IMR-90 (cell line): ENCODE measurements at regions not wholly inside any gene's neighbourhood (a gene's known extent, or its start where the extent isn't known, plus 50 kb on each side); places are given as distances from the start of the nearest gene placed in this dataset.

ENCODE experiments used
- ATAC-seq: fragments of 200-7000 bp; cut with Tn5 transposase; 2 replicates; pipeline ENCODE4 v1.9.1; 2020; ENCODE audit warnings: low read depth, mild to moderate bottlenecking, moderate library complexity
- BruUV-seq: library from RNA; stranded (reverse); fragments of 400-500 nt; replicated peaks from 2 replicates; lab custom pipeline; 2021; lab: Mats Ljungman, UMichigan
- CTCF ChIA-PET: fragments of 300-600 bp; formaldehyde crosslinking; extraction: SDS; loops from one replicate; lab custom pipeline; 2021; ENCODE audit warnings: antibody characterized with exemption; lab: Yijun Ruan, JAX
- POLR2A ChIA-PET: fragments of 300-600 bp; sonication (Branson Sonifier 250); formaldehyde crosslinking; loops from one replicate; lab custom pipeline; 2022; ENCODE audit warnings: antibody characterized with exemption; ENCODE audit not compliant: unreplicated experiment; lab: Charles Lee
- DNase-seq: peaks from one replicate; pipeline ENCODE4 v3.0.0; 2013
- H2AFZ ChIP-seq: replicated peaks from 2 replicates; pipeline ENCODE3; 2013; ENCODE audit warnings: low read length, mild to moderate bottlenecking; ENCODE audit not compliant: poor library complexity
- H2AK5ac ChIP-seq: 2 replicates; pipeline ENCODE4 v1.6.1; 2013; ENCODE audit warnings: low read depth, low read length, inconsistent platforms
- H2AK9ac ChIP-seq: replicated peaks from 2 replicates; pipeline ENCODE3; 2013; ENCODE audit warnings: mild to moderate bottlenecking, low read depth, low read length, moderate library complexity; ENCODE audit not compliant: poor library complexity
- H2BK120ac ChIP-seq: 2 replicates; pipeline ENCODE4 v1.6.1; 2013; ENCODE audit warnings: low read depth, low read length, inconsistent platforms
- H2BK15ac ChIP-seq: 3 replicates; pipeline ENCODE4 v1.6.1; 2013; ENCODE audit warnings: low read depth, low read length, inconsistent platforms
- H2BK20ac ChIP-seq: 2 replicates; pipeline ENCODE4 v1.6.1; 2013; ENCODE audit warnings: low read depth, mild to moderate bottlenecking, inconsistent platforms, low read length, moderate library complexity
- H2BK5ac ChIP-seq: 2 replicates; pipeline ENCODE4 v1.6.1; 2013; ENCODE audit warnings: mild to moderate bottlenecking, low read depth, low read length, inconsistent platforms; ENCODE audit not compliant: poor library complexity, severe bottlenecking
- H3K14ac ChIP-seq: replicated peaks from 2 replicates; pipeline ENCODE4 v1.6.1; 2013; ENCODE audit warnings: low read depth, low read length, inconsistent platforms
- H3K18ac ChIP-seq: 2 replicates; pipeline ENCODE4 v1.6.1; 2013; ENCODE audit warnings: low read depth, low read length, control low read depth
- H3K23ac ChIP-seq: 2 replicates; pipeline ENCODE4 v1.6.1; 2013; ENCODE audit warnings: low read depth, low read length, inconsistent platforms
- H3K27ac ChIP-seq: 2 replicates; pipeline ENCODE4 v1.5.1; 2013; ENCODE audit warnings: mild to moderate bottlenecking, control low read depth, low read length; ENCODE audit not compliant: insufficient read depth
- H3K27me3 ChIP-seq: 2 replicates; pipeline ENCODE4 v1.6.1; 2013; ENCODE audit warnings: low read length; ENCODE audit not compliant: control insufficient read depth, insufficient read depth
- H3K36me3 ChIP-seq: 2 replicates; pipeline ENCODE4 v1.6.1; 2013; ENCODE audit warnings: low read length, mixed read lengths; ENCODE audit not compliant: control insufficient read depth, insufficient read depth
- H3K4ac ChIP-seq: 2 replicates; pipeline ENCODE4 v1.6.1; 2013; ENCODE audit warnings: low read depth, low read length, inconsistent platforms
- H3K4me1 ChIP-seq: 2 replicates; pipeline ENCODE4 v1.6.1; 2013; ENCODE audit warnings: low read length, mixed read lengths; ENCODE audit not compliant: control insufficient read depth, insufficient read depth
- H3K4me2 ChIP-seq: 2 replicates; pipeline ENCODE4 v1.6.1; 2013; ENCODE audit warnings: low read depth, mild to moderate bottlenecking, control low read depth, low read length, moderate library complexity
- H3K4me3 ChIP-seq: 2 replicates; pipeline ENCODE4 v1.5.1; 2013; ENCODE audit warnings: low read depth, mild to moderate bottlenecking, control low read depth, low read length, moderate library complexity; ENCODE audit not compliant: insufficient read depth
- H3K56ac ChIP-seq: 2 replicates; pipeline ENCODE4 v1.6.1; 2013; ENCODE audit warnings: low read length, inconsistent platforms; ENCODE audit not compliant: insufficient read depth; ENCODE audit errors: extremely low read depth
- H3K79me1 ChIP-seq, 2 experiments: 2 replicates each; pipeline ENCODE4 v1.6.1; 2013; ENCODE audit warnings: low read length in 2 of 2, inconsistent platforms in 1 of 2, low read depth in 1 of 2
- H3K9ac ChIP-seq: 2 replicates; pipeline ENCODE4 v1.6.1; 2013; ENCODE audit warnings: low read depth, low read length, control low read depth
- H3K9me1 ChIP-seq: 2 replicates; pipeline ENCODE4 v1.6.1; 2013; ENCODE audit warnings: low read length, inconsistent platforms; ENCODE audit not compliant: insufficient read depth
- H3K9me3 ChIP-seq: 2 replicates; pipeline ENCODE4 v1.6.1; 2013; ENCODE audit warnings: low read length; ENCODE audit not compliant: control insufficient read depth, insufficient read depth
- H4K20me1 ChIP-seq: 2 replicates; pipeline ENCODE4 v1.6.1; 2013; ENCODE audit warnings: low read length, inconsistent platforms; ENCODE audit not compliant: insufficient read depth
- H4K5ac ChIP-seq: 2 replicates; pipeline ENCODE4 v1.6.1; 2013; ENCODE audit warnings: mild to moderate bottlenecking, low read depth, low read length, control low read depth
- H4K8ac ChIP-seq, 2 experiments: 2 replicates each; pipeline ENCODE4 v1.6.1; 2013; ENCODE audit warnings: low read depth in 2 of 2, low read length in 2 of 2, control low read depth in 1 of 2, inconsistent platforms in 1 of 2
- H4K91ac ChIP-seq: 2 replicates; pipeline ENCODE4 v1.6.1; 2013; ENCODE audit warnings: low read depth, low read length, inconsistent platforms; ENCODE audit not compliant: insufficient read depth
- POLR2A ChIP-seq: IDR thresholded peaks from 2 replicates; pipeline ENCODE4 v1.6.1; 2012; ENCODE audit warnings: mild to moderate bottlenecking, low read depth, low read length
- RAD21 ChIP-seq: IDR thresholded peaks from 2 replicates; pipeline ENCODE4 v1.6.1; 2012; ENCODE audit warnings: low read length, improper control_type of control experiment
- WGBS, 2 experiments: methylation state at CpG; one replicate each; pipeline versions ENCODE4 v1.1.5 to v1.1.7; 2013; ENCODE audit warnings: missing lambda C conversion rate in 2 of 2; ENCODE audit not compliant: insufficient read length in 1 of 2; ENCODE audit errors: extremely low coverage in 2 of 2; 5-methylcytosine and 5-hydroxymethylcytosine counted together
- dilution Hi-C: fragments of 300-500 bp; cut with HindIII; formaldehyde crosslinking; loops from one replicate; pipeline ENCODE4 v1.14.3; 2018; ENCODE audit warnings: low sequenced_read_pairs; ENCODE audit not compliant: unreplicated experiment
- in situ Hi-C: fragments of 300-500 bp; cut with MboI; formaldehyde crosslinking; loops from 3 replicates; pipeline ENCODE4 v1.14.3; 2019; ENCODE audit warnings: low sequenced_read_pairs, inconsistent platforms, mixed read lengths
- intact Hi-C: fragments of 100-400 bp; cut with micrococcal nuclease; formaldehyde crosslinking; loops from 2 replicates; pipeline ENCODE4 v1.10.0; 2022
- TF ChIP-seq, protein P1 (sequence below): fragments of 150-350 bp; IDR thresholded peaks from 2 replicates; pipeline ENCODE4 v1.6.1; 2016; ENCODE audit warnings: low read depth, mild to moderate bottlenecking, low read length, moderate library complexity, borderline replicate concordance

DNA sequence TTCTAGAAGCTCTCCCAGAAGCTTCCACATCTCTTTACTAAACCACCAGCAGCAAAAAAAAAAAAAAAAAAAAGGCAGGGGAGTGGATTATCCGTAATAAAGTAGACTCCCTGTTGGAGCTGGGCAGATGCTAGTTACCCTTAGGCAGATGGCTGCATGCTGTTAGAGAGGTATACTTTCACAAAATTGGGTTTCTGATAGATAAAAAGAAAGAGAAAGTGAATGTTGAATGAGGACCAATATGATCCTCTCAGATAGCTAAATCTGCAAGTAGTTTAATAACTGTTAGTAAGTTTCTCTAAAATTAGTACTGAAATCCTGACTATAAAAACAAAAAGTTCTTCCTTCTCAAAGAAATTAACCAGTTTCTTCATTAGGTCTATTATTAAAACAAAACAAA lies 195.4 kb downstream of the ANAPC10 start:
- dilution Hi-C loops (no loop called here), intact Hi-C loops (no loop called here), in situ Hi-C loops (no loop called here)
- no peak overlapping the region for H4K8ac ChIP-seq
- H3K56ac ChIP-seq, result no peak overlapping the region
- DNase-seq (no peak), ATAC-seq (no peak)
- H3K9me3 ChIP-seq, result no peaks in the 10 kb centered on the region
- H3K27me3 ChIP-seq, result no peaks in the 10 kb centered on the region
- H4K20me1 ChIP-seq, result no peaks in the 10 kb centered on the region
- ChIA-PET CTCF (no interaction called here), POLR2A (no interaction called here)
- H2BK120ac ChIP-seq, result no peak overlapping the region
- no peak overlapping the region for H2BK20ac ChIP-seq
- H3K4me3 ChIP-seq, result no peak overlapping the region
- H3K9me1 ChIP-seq, result 0 out of 2 replicates have a peak, but pooled peaks cover 3% of the 10 kb centered on the region
- no peak overlapping the region for H4K5ac ChIP-seq
- BruUV-seq, result no TSS peak
- no peak overlapping the region for H3K14ac ChIP-seq
- H3K36me3 ChIP-seq, result no peaks in the 10 kb centered on the region
- no peak overlapping the region for H2AFZ ChIP-seq
- H3K9ac ChIP-seq, result no peak overlapping the region
- H2BK5ac ChIP-seq, result no peak overlapping the region
- no peak overlapping the region for H3K4me2 ChIP-seq
- no peak overlapping the region for H3K27ac ChIP-seq
- no peak overlapping the region for H2BK15ac ChIP-seq
- no peak overlapping the region for H2AK5ac ChIP-seq
- no peak overlapping the region for H3K4ac ChIP-seq
- H4K91ac ChIP-seq, result no peak overlapping the region
- no peak overlapping the region for H2AK9ac ChIP-seq
- H3K18ac ChIP-seq, result no peak overlapping the region
- H3K4me1 ChIP-seq, result no peaks in the 10 kb centered on the region
- no peaks in the 10 kb centered on the region for H3K79me1 ChIP-seq
- no peak for TF ChIP-seq POLR2A
- TF ChIP-seq, protein P1, sequence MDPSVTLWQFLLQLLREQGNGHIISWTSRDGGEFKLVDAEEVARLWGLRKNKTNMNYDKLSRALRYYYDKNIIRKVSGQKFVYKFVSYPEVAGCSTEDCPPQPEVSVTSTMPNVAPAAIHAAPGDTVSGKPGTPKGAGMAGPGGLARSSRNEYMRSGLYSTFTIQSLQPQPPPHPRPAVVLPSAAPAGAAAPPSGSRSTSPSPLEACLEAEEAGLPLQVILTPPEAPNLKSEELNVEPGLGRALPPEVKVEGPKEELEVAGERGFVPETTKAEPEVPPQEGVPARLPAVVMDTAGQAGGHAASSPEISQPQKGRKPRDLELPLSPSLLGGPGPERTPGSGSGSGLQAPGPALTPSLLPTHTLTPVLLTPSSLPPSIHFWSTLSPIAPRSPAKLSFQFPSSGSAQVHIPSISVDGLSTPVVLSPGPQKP, result no peak
- no peak for TF ChIP-seq RAD21
- no CpG with 5 or more reads among the region's 1 CpG for WGBS, 2 experiments
- H3K23ac ChIP-seq, result no peak overlapping the region
